DOHH2 (cell line): ENCODE measurements at regions not wholly inside any gene's neighbourhood (a gene's known extent, or its start where the extent isn't known, plus 50 kb on each side); places are given as distances from the start of the nearest gene placed in this dataset.

Source experiments
- H3F3A ChIP-seq: fragments of 200-600 bp; sonication (generic), shearing (Covaris generic); 2 replicates; pipeline ENCODE4 v1.6.0; 2016; ENCODE audit warnings: antibody characterized with exemption, mild to moderate bottlenecking; ENCODE audit not compliant: control insufficient read depth, insufficient read depth
- H3K27ac ChIP-seq: fragments of 200-600 bp; sonication (generic); 2 replicates; pipeline ENCODE4 v1.5.1; 2014; ENCODE audit warnings: low read depth, mild to moderate bottlenecking, low read length, moderate library complexity
- H3K27me3 ChIP-seq: fragments of 200-600 bp; sonication (generic); 2 replicates; pipeline ENCODE4 v1.6.1; 2014; ENCODE audit warnings: mild to moderate bottlenecking, low read length, mixed read lengths; ENCODE audit not compliant: control insufficient read depth
- H3K36me3 ChIP-seq: fragments of 200-600 bp; sonication (generic); 2 replicates; pipeline ENCODE4 v1.6.1; 2014; ENCODE audit warnings: mild to moderate bottlenecking, low read length, moderate library complexity, mixed read lengths; ENCODE audit not compliant: control insufficient read depth
- H3K4me1 ChIP-seq: fragments of 200-600 bp; sonication (generic); 2 replicates; pipeline ENCODE4 v1.6.1; 2014; ENCODE audit warnings: mild to moderate bottlenecking, low read length, mixed read lengths; ENCODE audit not compliant: control insufficient read depth
- H3K4me2 ChIP-seq: fragments of 200-600 bp; sonication (generic); 2 replicates; pipeline ENCODE4 v1.6.0; 2014; ENCODE audit warnings: mild to moderate bottlenecking, low read length, moderate library complexity
- H3K4me3 ChIP-seq: fragments of 200-600 bp; sonication (generic); 2 replicates; pipeline ENCODE4 v1.5.1; 2014; ENCODE audit warnings: mild to moderate bottlenecking, low read length, mixed read lengths
- H3K79me2 ChIP-seq: fragments of 200-600 bp; sonication (generic); 2 replicates; pipeline ENCODE4 v1.6.1; 2014; ENCODE audit warnings: mild to moderate bottlenecking, low read length, mixed read lengths; ENCODE audit not compliant: control insufficient read depth
- H3K9me2 ChIP-seq: fragments of 200-600 bp; sonication (generic); replicated peaks from 2 replicates; pipeline ENCODE4 v1.6.1; 2014; ENCODE audit warnings: mild to moderate bottlenecking, low read length, mixed read lengths; ENCODE audit not compliant: control insufficient read depth
- H3K9me3 ChIP-seq: fragments of 200-600 bp; sonication (generic); 2 replicates; pipeline ENCODE4 v1.6.1; 2014; ENCODE audit warnings: antibody characterized with exemption, low read length, mixed read lengths; ENCODE audit not compliant: control insufficient read depth, insufficient read depth
- H4K20me1 ChIP-seq: fragments of 200-600 bp; sonication (generic); 2 replicates; pipeline ENCODE4 v1.6.0; 2014; ENCODE audit warnings: low read depth, mild to moderate bottlenecking, antibody characterized with exemption, low read length, moderate library complexity; ENCODE audit not compliant: control insufficient read depth, insufficient read depth
- CTCF ChIP-seq: fragments of 200-600 bp; sonication (generic); IDR thresholded peaks from one replicate; pipeline ENCODE4 v1.5.1; 2014; ENCODE audit warnings: antibody characterized with exemption, mild to moderate bottlenecking, low read depth, low read length; ENCODE audit not compliant: poor library complexity, severe bottlenecking
- EZH2phosphoT487 ChIP-seq: fragments of 200-600 bp; sonication (generic); IDR thresholded peaks from 2 replicates; pipeline ENCODE4 v1.6.1; 2017; ENCODE audit warnings: borderline replicate concordance, mild to moderate bottlenecking, antibody characterized with exemption, low read length, moderate library complexity, mixed read lengths

GRCh38 chr5:149441986-149442385, 62.9 kb upstream of the IL17B start:
- H3K36me3 ChIP-seq: no peaks in the 10 kb centered on the region
- H3K27ac ChIP-seq: no peak overlapping the region
- peaks cover 4% of the 10 kb centered on the region; the same call in 1 of the 2 replicates for H3K27me3 ChIP-seq
- H3K79me2 ChIP-seq: no peaks in the 10 kb centered on the region
- no peaks in the 10 kb centered on the region for H3K9me3 ChIP-seq
- H3F3A ChIP-seq: no peaks in the 10 kb centered on the region
- H4K20me1 ChIP-seq: no peaks in the 10 kb centered on the region
- no peaks in the 10 kb centered on the region for H3K9me2 ChIP-seq
- H3K4me3 ChIP-seq: no peak overlapping the region
- no peak overlapping the region for H3K4me2 ChIP-seq
- TF ChIP-seq CTCF: no peak
- TF ChIP-seq EZH2phosphoT487: no peak
- no peaks in the 10 kb centered on the region for H3K4me1 ChIP-seq

- no peaks in the 10 kb centered on the region for H3K36me3 ChIP-seq
- no peaks in the 10 kb centered on the region for H3K4me1 ChIP-seq
- no peaks in the 10 kb centered on the region for H3K9me2 ChIP-seq
- no peaks in the 10 kb centered on the region for H3K9me3 ChIP-seq
- TF ChIP-seq CTCF: no peak
- TF ChIP-seq EZH2phosphoT487: no peak
- H3F3A ChIP-seq: no peaks in the 10 kb centered on the region
- H3K27ac ChIP-seq: no peak overlapping the region
- no peaks in the 10 kb centered on the region for H3K79me2 ChIP-seq
- H4K20me1 ChIP-seq: no peaks in the 10 kb centered on the region
- no peak overlapping the region for H3K4me3 ChIP-seq
- peaks cover 5% of the 10 kb centered on the region; the same call in 1 of the 2 replicates for H3K27me3 ChIP-seq
- no peak overlapping the region for H3K4me2 ChIP-seq
Measured at GRCh38 chr5:149441194-149441753, 62.2 kb upstream of the IL17B start.

- H3K4me1 ChIP-seq: no peaks in the 10 kb centered on the region
- H3K79me2 ChIP-seq: no peaks in the 10 kb centered on the region
- no peaks in the 10 kb centered on the region for H3K9me3 ChIP-seq
- no peaks in the 10 kb centered on the region for H3K36me3 ChIP-seq
- H4K20me1 ChIP-seq: no peaks in the 10 kb centered on the region
- peaks cover 13% of the 10 kb centered on the region for H3K27me3 ChIP-seq
- no peaks in the 10 kb centered on the region for H3K9me2 ChIP-seq
- no peak overlapping the region for H3K27ac ChIP-seq
- no peak overlapping the region for H3K4me2 ChIP-seq
- H3K4me3 ChIP-seq: no peak overlapping the region
- H3F3A ChIP-seq: no peaks in the 10 kb centered on the region
- TF ChIP-seq EZH2phosphoT487: no peak
- no peak for TF ChIP-seq CTCF
Measured at GRCh38 chr5:149439899-149440542, 60.9 kb upstream of the IL17B start.
